B cell (primary cell): ENCODE measurements at regions not wholly inside any gene's neighbourhood (a gene's known extent, or its start where the extent isn't known, plus 50 kb on each side); places are given as distances from the start of the nearest gene placed in this dataset.

ENCODE experiments used
- ATAC-seq: fragments of 200-7000 bp; cut with Tn5 transposase; one replicate; pipeline ENCODE4 v1.10.0; 2021; ENCODE audit warnings: low read depth, mild to moderate bottlenecking, moderate number of reproducible peaks, moderate library complexity
- CTCF ChIA-PET: fragments of 350-600 bp; sonication (Branson Sonifier 250); formaldehyde crosslinking; loops from one replicate; lab custom pipeline; 2021; ENCODE audit warnings: antibody characterized with exemption, inconsistent platforms; lab: Charles Lee
- POLR2A ChIA-PET: fragments of 350-600 bp; sonication (Branson Sonifier 250); formaldehyde crosslinking; loops from one replicate; lab custom pipeline; 2021; ENCODE audit warnings: antibody characterized with exemption; lab: Charles Lee
- DNase-seq: peaks from one replicate; pipeline ENCODE4 v3.0.0; 2013
- H2AFZ ChIP-seq: 2 replicates; pipeline ENCODE4 v1.6.1; 2012; ENCODE audit warnings: mild to moderate bottlenecking, low read depth, low read length; ENCODE audit not compliant: insufficient read depth, poor library complexity, severe bottlenecking
- H3K27ac ChIP-seq, 2 donors: 1 replicate in 1 of 2; 2 replicates in 1 of 2; pipeline ENCODE4 v1.5.1; 2012 to 2013; ENCODE audit warnings: low read length in 2 of 2, mild to moderate bottlenecking in 2 of 2, moderate library complexity in 1 of 2
- H3K27me3 ChIP-seq, 4 experiments: fragments of 200-600 bp in 1 of 4; sonication (generic) in 1 of 4; replicated peaks in 1 of 4; 1 replicate in 2 of 4; 2 replicates in 2 of 4; pipeline versions ENCODE4 v1.6.1 to v1.7.0; 2013 to 2016; ENCODE audit warnings: low read length in 3 of 4, mild to moderate bottlenecking in 2 of 4, mixed read lengths in 1 of 4, moderate library complexity in 1 of 4; ENCODE audit not compliant: insufficient read depth in 4 of 4, control insufficient read depth in 3 of 4; ENCODE audit errors: control extremely low read depth in 1 of 4
- H3K36me3 ChIP-seq, 2 experiments: replicated peaks in 1 of 2; 1 replicate in 1 of 2; 2 replicates in 1 of 2; pipeline versions ENCODE4 v1.6.1 to v1.7.1; 2013; ENCODE audit warnings: low read length in 1 of 2; ENCODE audit not compliant: insufficient read depth in 2 of 2, control insufficient read depth in 1 of 2; ENCODE audit errors: control extremely low read depth in 1 of 2, extremely low read depth in 1 of 2
- H3K4me1 ChIP-seq, 2 donors: fragments of 200-600 bp in 1 of 2; sonication (generic) in 1 of 2; 1 replicate in 1 of 2; 2 replicates in 1 of 2; pipeline versions ENCODE4 v1.5.1 to v1.6.1; 2013 to 2017; ENCODE audit warnings: low read length in 2 of 2; ENCODE audit not compliant: control insufficient read depth in 2 of 2, insufficient read depth in 2 of 2
- H3K4me2 ChIP-seq: replicated peaks from 2 replicates; pipeline ENCODE3; 2012; ENCODE audit warnings: mild to moderate bottlenecking, low read depth, low read length; ENCODE audit not compliant: poor library complexity, severe bottlenecking
- H3K4me3 ChIP-seq, 5 experiments: fragments of 200-600 bp in 1 of 5; sonication (generic) in 1 of 5; 1 replicate in 3 of 5; 2 replicates in 2 of 5; pipeline versions ENCODE4 v1.5.1 to v1.7.0; 2011 to 2016; ENCODE audit warnings: low read length in 4 of 5, mild to moderate bottlenecking in 4 of 5, low read depth in 2 of 5, control low read depth in 1 of 5, moderate library complexity in 1 of 5; ENCODE audit not compliant: insufficient read depth in 1 of 5; ENCODE audit errors: control extremely low read depth in 1 of 5, extremely low read depth in 1 of 5
- H3K79me2 ChIP-seq: fragments of 200-600 bp; sonication (generic); one replicate; pipeline ENCODE4 v1.6.0; 2016; ENCODE audit warnings: low read length; ENCODE audit not compliant: control insufficient read depth, insufficient read depth
- H3K9ac ChIP-seq: fragments of 200-600 bp; sonication (generic); 2 replicates; pipeline ENCODE4 v1.6.1; 2017; ENCODE audit warnings: mild to moderate bottlenecking, low read length, moderate library complexity
- H3K9me3 ChIP-seq, 3 donors: one replicate each; pipeline versions ENCODE4 v1.6.1 to v1.7.1; 2013; ENCODE audit warnings: low read length in 2 of 3; ENCODE audit not compliant: control insufficient read depth in 2 of 3, insufficient read depth in 1 of 3; ENCODE audit errors: control extremely low read depth in 1 of 3
- H4K20me1 ChIP-seq: 2 replicates; pipeline ENCODE4 v1.6.0; 2012; ENCODE audit warnings: mild to moderate bottlenecking, low read length; ENCODE audit not compliant: insufficient read depth, control insufficient read depth, poor library complexity, severe bottlenecking
- H3K27ac Mint-ChIP-seq: one replicate; pipeline ENCODE4 v1.8.0; 2021; ENCODE audit warnings: mixed read lengths
- H3K27me3 Mint-ChIP-seq: one replicate; pipeline ENCODE4 v1.8.0; 2021; ENCODE audit warnings: mixed read lengths
- H3K4me1 Mint-ChIP-seq: one replicate; pipeline ENCODE4 v1.8.0; 2021; ENCODE audit warnings: mixed read lengths
- H3K4me3 Mint-ChIP-seq: one replicate; pipeline ENCODE4 v1.8.0; 2021; ENCODE audit warnings: mixed read lengths
- H3K9me3 Mint-ChIP-seq: one replicate; pipeline ENCODE4 v1.8.0; 2022; ENCODE audit warnings: mixed read lengths; ENCODE audit not compliant: insufficient read depth
- EZH2 ChIP-seq: IDR thresholded peaks from 2 replicates; pipeline ENCODE4 v1.6.1; 2012; ENCODE audit warnings: borderline replicate concordance, low read depth, mild to moderate bottlenecking, moderate library complexity, low read length; ENCODE audit not compliant: insufficient read depth, poor library complexity, severe bottlenecking
- WGBS: methylation state at CpG from one replicate; pipeline ENCODE4 v1.1.5; 2013; ENCODE audit warnings: missing lambda C conversion rate; ENCODE audit not compliant: insufficient coverage; 5-methylcytosine and 5-hydroxymethylcytosine counted together
- intact Hi-C: fragments of 100-400 bp; cut with micrococcal nuclease; formaldehyde crosslinking; loops from one replicate; pipeline ENCODE4 v1.10.0; 2022
- TF ChIP-seq, protein P1 (sequence below): fragments of 200-600 bp; IDR thresholded peaks from one replicate; pipeline ENCODE4 v1.8.0; 2022; ENCODE audit warnings: antibody characterized with exemption, mild to moderate bottlenecking

GRCh38 chr13:90281709-90282108, 1065.8 kb upstream of the MIR17HG start:
- H3K9me3 ChIP-seq, result peaks cover 0 to 7% (median 3%) of the 10 kb centered on the region in 3 donors
- ATAC-seq, result no peak
- no peak overlapping the region for H3K4me2 ChIP-seq
- ChIA-PET POLR2A (no interaction called here), CTCF (no interaction called here)
- DNase-seq, result no peak
- no peaks in the 10 kb centered on the region for H4K20me1 ChIP-seq
- TF ChIP-seq, protein P1, sequence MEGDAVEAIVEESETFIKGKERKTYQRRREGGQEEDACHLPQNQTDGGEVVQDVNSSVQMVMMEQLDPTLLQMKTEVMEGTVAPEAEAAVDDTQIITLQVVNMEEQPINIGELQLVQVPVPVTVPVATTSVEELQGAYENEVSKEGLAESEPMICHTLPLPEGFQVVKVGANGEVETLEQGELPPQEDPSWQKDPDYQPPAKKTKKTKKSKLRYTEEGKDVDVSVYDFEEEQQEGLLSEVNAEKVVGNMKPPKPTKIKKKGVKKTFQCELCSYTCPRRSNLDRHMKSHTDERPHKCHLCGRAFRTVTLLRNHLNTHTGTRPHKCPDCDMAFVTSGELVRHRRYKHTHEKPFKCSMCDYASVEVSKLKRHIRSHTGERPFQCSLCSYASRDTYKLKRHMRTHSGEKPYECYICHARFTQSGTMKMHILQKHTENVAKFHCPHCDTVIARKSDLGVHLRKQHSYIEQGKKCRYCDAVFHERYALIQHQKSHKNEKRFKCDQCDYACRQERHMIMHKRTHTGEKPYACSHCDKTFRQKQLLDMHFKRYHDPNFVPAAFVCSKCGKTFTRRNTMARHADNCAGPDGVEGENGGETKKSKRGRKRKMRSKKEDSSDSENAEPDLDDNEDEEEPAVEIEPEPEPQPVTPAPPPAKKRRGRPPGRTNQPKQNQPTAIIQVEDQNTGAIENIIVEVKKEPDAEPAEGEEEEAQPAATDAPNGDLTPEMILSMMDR, result no peak
- no peak for TF ChIP-seq EZH2
- no peaks in the 10 kb centered on the region for H3K79me2 ChIP-seq
- no peak overlapping the region for H3K27ac ChIP-seq
- intact Hi-C loops, result no loop called here
- Mint-ChIP-seq H3K27ac (no peak overlapping the region), H3K9me3 (no peaks in the 10 kb centered on the region), H3K4me3 (no peak overlapping the region), H3K27me3 (no peaks in the 10 kb centered on the region), H3K4me1 (no peaks in the 10 kb centered on the region)
- no peaks in the 10 kb centered on the region for H3K4me1 ChIP-seq
- no peak overlapping the region for H3K4me3 ChIP-seq
- H2AFZ ChIP-seq, result no peak overlapping the region
- no peaks in the 10 kb centered on the region for H3K36me3 ChIP-seq
- no peak overlapping the region for H3K9ac ChIP-seq
- no peaks in the 10 kb centered on the region for H3K27me3 ChIP-seq

DNA sequence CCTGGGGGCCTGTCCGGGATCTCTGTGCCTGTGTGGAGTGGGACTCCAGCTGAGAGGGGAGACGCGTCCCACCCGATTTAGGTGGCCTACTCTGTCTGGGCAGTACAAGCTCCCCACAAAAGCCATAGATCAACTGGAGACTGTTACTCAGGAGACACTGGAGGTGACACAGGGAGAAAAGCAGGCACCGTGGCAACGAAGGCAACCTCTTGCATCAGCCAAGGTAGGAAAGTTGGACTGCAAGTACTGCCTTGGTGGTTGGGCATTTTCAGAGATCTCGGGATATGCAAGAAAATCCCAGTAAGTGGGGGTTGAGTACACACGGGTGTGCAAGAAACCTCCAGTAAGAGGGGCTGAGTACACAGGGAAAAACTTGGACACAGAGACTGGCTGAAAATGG, 1060.0 kb upstream of the MIR17HG start:
- 97% methylated on average over 6 of the region's 8 CpGs for WGBS

More for the DNA sequence above, 1060.0 kb upstream of the MIR17HG start:
- Mint-ChIP-seq H3K4me1 (no peaks in the 10 kb centered on the region), H3K9me3 (no peaks in the 10 kb centered on the region), H3K27ac (no peak overlapping the region), H3K4me3 (no peak overlapping the region), H3K27me3 (no peaks in the 10 kb centered on the region)
- H3K9ac ChIP-seq, result no peak overlapping the region
- POLR2A ChIA-PET, result no interaction called here
- H3K4me2 ChIP-seq, result no peak overlapping the region
- H4K20me1 ChIP-seq, result no peaks in the 10 kb centered on the region
- ATAC-seq, result no peak
- no peak overlapping the region for H3K27ac ChIP-seq
- no peaks in the 10 kb centered on the region for H3K4me1 ChIP-seq
- peaks cover 0 to 20% (median 3%) of the 10 kb centered on the region in 3 donors for H3K9me3 ChIP-seq
- no peak overlapping the region for H2AFZ ChIP-seq
- CTCF ChIA-PET, result no interaction called here
- no peak for DNase-seq
- intact Hi-C loops, result no loop called here
- no peaks in the 10 kb centered on the region for H3K79me2 ChIP-seq
- no peak overlapping the region for H3K4me3 ChIP-seq
- no peaks in the 10 kb centered on the region for H3K36me3 ChIP-seq
- H3K27me3 ChIP-seq, result no peaks in the 10 kb centered on the region
- TF ChIP-seq, protein P1, result no peak
- TF ChIP-seq EZH2, result no peak
